ENCODE measurements at regions not wholly inside any gene's neighbourhood (a gene's known extent, or its start where the extent isn't known, plus 50 kb on each side); places are given as distances from the start of the nearest gene placed in this dataset.

DNA sequence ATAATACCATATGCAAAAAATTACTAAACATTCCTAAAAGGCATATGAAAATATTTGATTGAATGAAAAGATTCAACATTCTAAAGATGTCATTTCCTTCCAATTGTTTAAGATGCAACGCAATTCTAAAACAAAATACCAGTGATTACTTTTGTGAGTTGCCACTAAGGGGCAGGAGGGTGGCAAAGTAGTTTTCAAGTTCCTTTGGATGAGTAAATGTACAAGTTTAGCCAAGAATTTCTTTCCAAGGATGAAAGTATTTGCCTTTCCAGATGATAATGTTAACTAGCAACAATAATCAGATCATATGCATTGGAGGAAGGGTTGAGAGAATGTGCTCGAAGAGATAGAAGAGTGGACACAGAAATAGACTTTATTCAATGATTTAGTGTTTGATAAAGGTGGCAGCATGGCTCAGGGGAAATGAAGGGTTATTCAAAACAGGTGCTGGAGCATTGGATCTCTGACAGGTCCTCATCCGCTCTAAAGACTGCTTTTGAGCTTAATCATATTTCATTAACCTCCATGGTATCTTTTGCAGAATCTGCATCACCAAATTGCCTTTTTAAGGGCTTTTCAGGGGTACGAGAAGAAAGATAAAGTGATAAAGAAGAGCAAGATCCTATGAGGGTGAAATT lies 678.5 kb upstream of the TBX3 start:
- Histone ChIP-seq H3K27ac (no peak overlapping the region), H3K4me2 (no peak overlapping the region), H3K4me3 (no peak overlapping the region), H3K4me1 (no peaks in the 10 kb centered on the region; the same call in 2 of the 3 replicates), H3K9me3 (0 out of 3 replicates have a peak, but pooled peaks cover 3% of the 10 kb centered on the region)
- ChIA-PET POLR2A (no interaction called here), CTCF (interaction anchor here (1.3 kb wide), 1 partner anchor 137 kb away, joined by 5 read pairs; no protein-coding TSS in a partner anchor)
- no peak for ATAC-seq
- peak; percentile 47; the same call in 1 of the 3 replicates for TF ChIP-seq SMC3 (IDR thresholded peaks at IDR 0.05)
- TF ChIP-seq RNF2 (IDR thresholded peaks at IDR 0.05; ENCODE audit: borderline replicate concordance, low read depth): no peak
- TF ChIP-seq RAD21 (conservative IDR thresholded peaks at IDR 0.05 in 1 of 2, IDR thresholded peaks at IDR 0.05 in 1 of 2): peak in 1 of 2 experiments; percentile 30; a peak in 2 of 5 replicates
- no peak for DNase-seq (ENCODE audit: low read depth in 1 of 2, low spot score in 1 of 2)
- WGBS (ENCODE audit: missing lambda C conversion rate): 55% methylated on average over 4 of the region's 4 CpGs
- FAIRE-seq: no peak

DNA sequence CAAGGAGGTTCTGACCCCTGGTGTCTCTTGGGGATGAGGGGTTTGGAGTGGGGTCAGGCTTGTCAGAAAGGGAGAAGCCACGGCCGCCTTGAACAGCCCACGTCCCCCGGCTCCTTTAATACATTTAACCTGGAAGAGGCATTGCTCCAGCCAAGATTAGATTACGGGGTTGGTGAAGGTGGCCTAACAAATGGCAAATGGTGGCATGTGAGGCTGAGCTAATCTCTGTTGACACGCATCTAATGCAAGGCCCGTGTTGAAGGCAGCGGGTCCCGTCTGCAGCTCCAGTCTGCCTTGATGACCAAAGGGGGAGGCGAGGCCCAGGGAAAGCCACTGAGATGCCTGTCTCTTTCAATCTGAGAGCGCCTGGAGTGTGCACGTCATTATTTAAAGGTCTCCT lies 673.7 kb upstream of the TBX3 start:
- H3K9me3 ChIP-seq: no peaks in the 10 kb centered on the region
- no peak for TF ChIP-seq KDM5A (IDR thresholded peaks at IDR 0.05)
- TF ChIP-seq, protein P1, sequence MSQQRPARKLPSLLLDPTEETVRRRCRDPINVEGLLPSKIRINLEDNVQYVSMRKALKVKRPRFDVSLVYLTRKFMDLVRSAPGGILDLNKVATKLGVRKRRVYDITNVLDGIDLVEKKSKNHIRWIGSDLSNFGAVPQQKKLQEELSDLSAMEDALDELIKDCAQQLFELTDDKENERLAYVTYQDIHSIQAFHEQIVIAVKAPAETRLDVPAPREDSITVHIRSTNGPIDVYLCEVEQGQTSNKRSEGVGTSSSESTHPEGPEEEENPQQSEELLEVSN (IDR thresholded peaks at IDR 0.05; ENCODE audit: borderline replicate concordance, low read depth): no peak
- TF ChIP-seq EHF (CRISPR knock-in tag; IDR thresholded peaks at IDR 0.05): no peak
- TF ChIP-seq ZNF302 (CRISPR knock-in tag; IDR thresholded peaks at IDR 0.05): no peak
- no peak for TF ChIP-seq MAZ (IDR thresholded peaks at IDR 0.05; ENCODE audit: borderline replicate concordance, low read depth, low read length)
- no peak for TF ChIP-seq SREBF2 (IDR thresholded peaks at IDR 0.05)
- TF ChIP-seq, protein P2, sequence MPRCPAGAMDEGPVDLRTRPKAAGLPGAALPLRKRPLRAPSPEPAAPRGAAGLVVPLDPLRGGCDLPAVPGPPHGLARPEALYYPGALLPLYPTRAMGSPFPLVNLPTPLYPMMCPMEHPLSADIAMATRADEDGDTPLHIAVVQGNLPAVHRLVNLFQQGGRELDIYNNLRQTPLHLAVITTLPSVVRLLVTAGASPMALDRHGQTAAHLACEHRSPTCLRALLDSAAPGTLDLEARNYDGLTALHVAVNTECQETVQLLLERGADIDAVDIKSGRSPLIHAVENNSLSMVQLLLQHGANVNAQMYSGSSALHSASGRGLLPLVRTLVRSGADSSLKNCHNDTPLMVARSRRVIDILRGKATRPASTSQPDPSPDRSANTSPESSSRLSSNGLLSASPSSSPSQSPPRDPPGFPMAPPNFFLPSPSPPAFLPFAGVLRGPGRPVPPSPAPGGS (IDR thresholded peaks at IDR 0.05): no peak
- TF ChIP-seq RARB (CRISPR knock-in tag; IDR thresholded peaks at IDR 0.05): no peak
- no peak for TF ChIP-seq HOXA7 (CRISPR knock-in tag; IDR thresholded peaks at IDR 0.05)
- no peak for TF ChIP-seq ZSCAN20 (CRISPR knock-in tag; IDR thresholded peaks at IDR 0.05)
- TF ChIP-seq EHMT2 (IDR thresholded peaks at IDR 0.05; ENCODE audit: low read depth): no peak
- TF ChIP-seq NPAS2 (CRISPR knock-in tag; IDR thresholded peaks at IDR 0.05; ENCODE audit: borderline replicate concordance): no peak
- no peak for TF ChIP-seq ZFP36 (IDR thresholded peaks at IDR 0.05; ENCODE audit: borderline replicate concordance, partially characterized antibody)
- TF ChIP-seq TP53 (CRISPR knock-in tag; IDR thresholded peaks at IDR 0.05): no peak
- TF ChIP-seq, protein P3, sequence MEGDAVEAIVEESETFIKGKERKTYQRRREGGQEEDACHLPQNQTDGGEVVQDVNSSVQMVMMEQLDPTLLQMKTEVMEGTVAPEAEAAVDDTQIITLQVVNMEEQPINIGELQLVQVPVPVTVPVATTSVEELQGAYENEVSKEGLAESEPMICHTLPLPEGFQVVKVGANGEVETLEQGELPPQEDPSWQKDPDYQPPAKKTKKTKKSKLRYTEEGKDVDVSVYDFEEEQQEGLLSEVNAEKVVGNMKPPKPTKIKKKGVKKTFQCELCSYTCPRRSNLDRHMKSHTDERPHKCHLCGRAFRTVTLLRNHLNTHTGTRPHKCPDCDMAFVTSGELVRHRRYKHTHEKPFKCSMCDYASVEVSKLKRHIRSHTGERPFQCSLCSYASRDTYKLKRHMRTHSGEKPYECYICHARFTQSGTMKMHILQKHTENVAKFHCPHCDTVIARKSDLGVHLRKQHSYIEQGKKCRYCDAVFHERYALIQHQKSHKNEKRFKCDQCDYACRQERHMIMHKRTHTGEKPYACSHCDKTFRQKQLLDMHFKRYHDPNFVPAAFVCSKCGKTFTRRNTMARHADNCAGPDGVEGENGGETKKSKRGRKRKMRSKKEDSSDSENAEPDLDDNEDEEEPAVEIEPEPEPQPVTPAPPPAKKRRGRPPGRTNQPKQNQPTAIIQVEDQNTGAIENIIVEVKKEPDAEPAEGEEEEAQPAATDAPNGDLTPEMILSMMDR (IDR thresholded peaks at IDR 0.05): no peak
- TF ChIP-seq HOXB5 (CRISPR knock-in tag; IDR thresholded peaks at IDR 0.05): no peak
- TF ChIP-seq, protein P4, sequence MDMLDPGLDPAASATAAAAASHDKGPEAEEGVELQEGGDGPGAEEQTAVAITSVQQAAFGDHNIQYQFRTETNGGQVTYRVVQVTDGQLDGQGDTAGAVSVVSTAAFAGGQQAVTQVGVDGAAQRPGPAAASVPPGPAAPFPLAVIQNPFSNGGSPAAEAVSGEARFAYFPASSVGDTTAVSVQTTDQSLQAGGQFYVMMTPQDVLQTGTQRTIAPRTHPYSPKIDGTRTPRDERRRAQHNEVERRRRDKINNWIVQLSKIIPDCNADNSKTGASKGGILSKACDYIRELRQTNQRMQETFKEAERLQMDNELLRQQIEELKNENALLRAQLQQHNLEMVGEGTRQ (IDR thresholded peaks at IDR 0.05): no peak
- DNase-seq (ENCODE audit: low read depth in 1 of 2, low spot score in 1 of 2) (no peak), FAIRE-seq (no peak), ATAC-seq (no peak)
- WGBS (ENCODE audit: missing lambda C conversion rate): 95% methylated on average over 12 of the region's 12 CpGs
- no peak overlapping the region for H3K4me3 ChIP-seq
- H3K27ac ChIP-seq: no peak overlapping the region
- H3K4me2 ChIP-seq: no peak overlapping the region
- ChIA-PET POLR2A (no interaction called here), CTCF (interaction anchor here (1.0 kb wide), 1 partner anchor 37 kb away, joined by 3 read pairs; no protein-coding TSS in a partner anchor)
- peaks cover 13% of the 10 kb centered on the region for H3K4me1 ChIP-seq

Data from A549 (cell line).